NCI-H2196 treated with DMSO at 0.1 percent for 48 hours (cell line): ENCODE measurements at regions not wholly inside any gene's neighbourhood (a gene's known extent, or its start where the extent isn't known, plus 50 kb on each side); places are given as distances from the start of the nearest gene placed in this dataset.
"Not testable (repeated sequence)": the region's sequence is repeated elsewhere in the genome, so short reads cannot be mapped to it uniquely, and the experiment has no call there.

Source experiments
- DNase-seq: peaks from one replicate; lab custom pipeline; 2025; ENCODE audit not compliant: unreplicated experiment; lab: John Stamatoyannopoulos, UW

DNA sequence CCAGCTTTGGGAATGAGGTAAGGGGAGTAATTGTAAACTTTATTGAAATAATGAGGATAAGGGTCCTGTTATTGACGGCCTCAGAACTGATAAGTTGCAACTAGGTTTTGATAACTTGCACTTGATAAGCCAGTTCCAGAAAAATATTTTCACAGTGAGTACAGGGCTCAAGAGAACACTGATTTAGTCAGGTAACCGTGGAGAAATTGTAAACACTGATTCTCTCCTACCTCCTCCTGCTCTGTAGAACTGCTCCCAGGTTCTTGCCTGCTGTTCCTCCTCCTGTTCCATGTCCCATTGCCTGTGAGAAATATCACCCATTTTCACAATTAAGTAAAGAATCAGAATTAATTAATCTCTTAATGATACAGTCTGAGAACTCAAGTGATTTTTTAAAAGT lies 55.0 kb upstream of the CXXC4 start:
- DNase-seq: no peak

DNA sequence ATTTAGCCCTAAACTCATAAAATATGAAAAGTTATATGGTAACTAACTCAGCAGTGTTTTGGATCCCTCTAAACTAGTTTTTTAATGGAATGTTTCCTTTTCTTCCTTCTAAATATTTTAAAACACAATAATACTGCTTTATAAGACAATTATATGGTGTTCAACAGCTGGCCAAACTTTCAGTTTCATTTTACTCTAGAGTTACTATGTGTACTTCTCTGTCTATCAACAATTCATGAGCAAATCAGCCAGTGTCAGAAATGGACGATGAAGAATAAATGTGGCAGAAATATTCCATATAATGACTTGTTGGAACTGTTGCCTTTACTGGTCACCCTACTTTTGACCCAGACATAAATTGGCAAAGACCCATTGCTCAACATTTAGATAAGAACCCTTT lies 64.8 kb upstream of the CXXC4 start:
- no peak for DNase-seq

DNA sequence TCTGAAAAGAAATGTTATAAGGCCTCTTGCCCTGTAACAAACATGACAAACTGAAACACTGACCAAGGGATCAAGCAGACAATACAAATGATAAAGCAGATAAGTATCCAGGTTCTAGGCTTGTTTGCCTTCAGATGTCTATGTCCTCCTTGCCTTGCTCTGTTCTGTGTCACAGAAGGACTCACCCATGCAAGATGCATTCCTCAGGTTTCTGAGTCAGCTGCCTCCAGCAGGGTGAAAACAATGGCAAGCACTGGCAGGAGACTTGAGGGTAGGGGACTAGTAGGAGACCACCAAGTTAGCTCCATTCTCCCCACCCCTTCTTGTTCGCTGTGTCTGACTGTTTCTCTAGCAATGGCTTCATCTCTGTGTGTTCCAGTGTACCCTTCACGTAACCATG lies 76.6 kb upstream of the CXXC4 start:
- no peak for DNase-seq

DNA sequence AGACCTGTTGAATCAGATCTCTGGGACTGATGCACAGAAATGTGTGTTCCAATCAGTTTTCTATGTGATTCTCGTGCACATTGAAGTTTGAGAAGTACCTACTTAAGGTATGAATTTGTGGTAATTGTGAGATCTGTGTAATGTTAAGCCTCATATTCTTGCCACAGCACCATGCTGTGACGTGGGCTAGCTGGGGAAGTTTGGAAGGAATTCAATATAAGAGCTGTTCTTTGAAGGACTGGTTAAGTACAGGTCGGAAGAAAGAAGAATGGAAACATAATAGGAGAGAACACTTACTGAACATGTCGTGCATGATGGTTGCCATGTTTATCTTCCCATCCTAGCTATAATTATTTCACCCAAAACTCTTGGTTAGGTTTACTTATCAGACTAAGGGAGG lies 79.7 kb upstream of the CXXC4 start:
- no peak for DNase-seq

DNA sequence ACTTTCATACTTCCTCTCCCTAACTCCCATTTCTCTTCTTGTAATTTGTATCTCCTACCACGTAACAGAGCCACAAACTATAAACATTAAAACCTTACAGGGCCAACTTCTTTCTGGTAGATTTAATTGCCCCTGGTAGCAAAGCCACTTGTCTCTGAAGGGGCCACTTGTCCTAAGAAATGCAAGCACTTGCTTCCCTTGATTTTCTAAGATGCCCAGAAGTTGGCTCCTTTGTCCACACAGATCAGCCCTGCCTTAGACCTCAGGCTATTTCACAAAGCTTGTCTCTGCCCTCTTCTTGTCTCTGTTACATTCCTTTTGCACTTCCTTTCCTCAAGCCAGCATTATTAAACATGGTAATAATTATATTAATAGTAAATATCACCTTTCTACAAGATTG lies 80.6 kb upstream of the CXXC4 start:
- no peak for DNase-seq

DNA sequence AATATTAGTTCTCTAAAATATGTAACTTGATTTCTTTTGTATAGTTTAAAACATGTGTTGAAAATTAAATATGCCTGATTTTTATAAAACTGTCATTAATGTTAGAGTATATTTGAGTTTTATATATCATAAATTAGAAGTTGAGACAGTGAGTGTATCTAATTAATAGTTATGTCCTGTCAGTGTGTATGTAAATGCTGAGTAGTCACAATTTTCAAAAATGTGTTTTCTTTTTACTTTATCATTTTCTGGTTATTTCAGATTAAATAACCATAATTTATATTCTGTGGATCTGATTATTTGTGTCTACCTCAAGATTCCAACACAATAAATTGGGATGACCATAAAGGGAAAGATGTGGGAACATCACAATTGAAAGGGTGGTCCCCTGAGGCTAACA lies 82.7 kb upstream of the CXXC4 start:
- DNase-seq: no peak

DNA sequence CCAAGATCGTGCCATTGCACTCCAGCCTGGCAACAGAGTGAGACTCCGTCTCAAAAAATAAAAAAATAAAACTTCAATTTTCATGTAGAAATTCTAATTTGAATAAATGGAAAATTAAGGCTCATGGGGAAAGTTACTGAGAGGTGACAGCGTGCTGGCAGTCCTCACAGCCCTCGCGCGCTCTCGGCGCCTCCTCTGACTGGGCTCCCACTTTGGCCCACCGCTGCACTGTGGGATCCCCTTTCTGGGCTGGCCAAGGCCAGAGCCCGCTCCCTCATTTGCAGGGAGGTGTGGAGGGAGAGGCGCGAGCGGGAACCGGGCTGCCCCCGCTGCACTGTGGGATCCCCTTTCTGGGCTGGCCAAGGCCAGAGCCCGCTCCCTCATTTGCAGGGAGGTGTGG lies 86.8 kb upstream of the CXXC4 start:
- not testable (repeated sequence) for DNase-seq

DNA sequence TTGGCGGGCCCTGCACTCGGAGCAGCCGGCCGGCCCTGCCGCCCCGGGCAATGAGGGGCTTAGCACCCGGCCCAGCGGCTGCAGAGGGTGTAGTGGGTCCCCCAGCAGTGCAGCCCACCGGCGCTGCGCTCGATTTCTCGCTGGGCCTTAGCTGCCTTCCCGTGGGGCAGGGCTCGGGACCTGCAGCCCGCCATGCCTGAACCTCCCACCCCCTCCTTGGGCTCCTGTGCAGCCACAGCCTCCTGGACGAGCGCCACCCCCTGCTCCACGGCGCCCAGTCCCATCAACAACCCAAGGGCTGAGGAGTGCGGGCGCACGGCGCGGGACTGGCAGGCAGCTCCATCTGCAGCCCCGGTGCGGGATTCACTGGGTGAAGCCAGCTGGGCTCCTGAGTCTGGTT lies 87.4 kb upstream of the CXXC4 start:
- DNase-seq: not testable (repeated sequence)

DNA sequence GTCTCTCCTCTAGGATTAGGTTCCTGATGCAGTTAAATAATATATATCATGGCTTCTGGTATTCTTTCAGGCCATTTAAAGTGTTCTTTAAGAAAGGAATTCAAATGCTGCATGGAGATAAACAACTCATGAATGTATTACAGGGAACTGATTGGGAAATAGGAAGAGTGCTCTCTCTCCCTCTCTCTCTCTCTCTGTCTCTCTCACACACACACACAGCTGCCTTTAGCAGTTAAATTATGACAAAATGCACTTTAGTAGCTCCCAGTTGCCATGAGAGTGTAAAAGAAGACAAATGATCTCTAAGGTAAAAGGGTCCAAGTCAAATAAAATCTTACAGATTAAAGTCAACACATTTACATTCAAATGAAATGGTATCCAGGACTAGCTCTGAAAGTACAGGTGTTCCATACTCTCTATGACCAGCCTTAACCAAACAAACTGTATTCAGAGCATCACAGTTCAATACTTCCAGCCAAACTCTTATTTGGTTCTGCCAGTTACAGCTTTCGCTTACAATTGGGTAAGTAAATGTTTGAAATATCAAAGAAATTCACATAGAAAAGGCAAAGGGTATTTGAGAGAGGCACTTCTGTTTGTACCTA lies 94.7 kb upstream of the CXXC4 start:
- peak; percentile 19 for DNase-seq

DNA sequence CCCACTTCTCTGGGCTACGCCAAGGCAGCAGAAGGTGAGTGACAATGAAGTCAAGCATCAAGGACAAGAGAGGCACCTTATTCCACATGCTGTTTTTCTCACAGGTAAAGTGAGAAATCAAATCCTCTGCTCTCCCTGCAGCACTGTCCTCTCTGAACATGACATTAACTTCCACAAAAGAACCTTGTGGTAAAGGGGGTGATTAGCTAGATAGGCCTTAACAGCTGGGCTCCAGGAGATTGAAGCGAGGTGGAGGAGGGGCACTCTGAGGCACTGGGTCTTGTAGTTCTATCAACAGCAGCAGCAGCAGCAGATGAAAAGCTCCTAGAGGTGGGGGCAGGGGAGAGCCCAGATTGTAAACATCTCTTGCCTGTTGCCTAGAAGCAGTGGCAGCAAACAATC lies 96.8 kb upstream of the CXXC4 start:
- DNase-seq: peak; percentile 68

DNA sequence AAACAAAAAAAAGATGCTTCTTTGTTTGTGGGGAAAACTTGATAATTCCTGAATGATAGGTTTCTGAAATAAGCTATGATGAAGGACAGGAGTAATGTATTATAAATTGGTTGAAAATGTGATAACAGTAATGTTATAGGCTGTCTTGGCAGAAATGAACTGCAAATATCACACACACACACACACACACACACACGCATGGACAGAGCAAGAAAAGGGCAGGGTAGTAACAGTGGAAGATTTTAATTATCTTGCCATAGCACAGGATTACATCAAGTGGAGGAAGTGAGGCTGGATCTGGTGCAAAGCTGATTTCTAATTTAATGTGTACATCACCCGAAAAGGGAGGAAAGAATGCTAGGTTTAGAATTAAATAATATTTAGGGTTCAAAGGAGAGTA lies 97.5 kb upstream of the CXXC4 start:
- no peak for DNase-seq

DNA sequence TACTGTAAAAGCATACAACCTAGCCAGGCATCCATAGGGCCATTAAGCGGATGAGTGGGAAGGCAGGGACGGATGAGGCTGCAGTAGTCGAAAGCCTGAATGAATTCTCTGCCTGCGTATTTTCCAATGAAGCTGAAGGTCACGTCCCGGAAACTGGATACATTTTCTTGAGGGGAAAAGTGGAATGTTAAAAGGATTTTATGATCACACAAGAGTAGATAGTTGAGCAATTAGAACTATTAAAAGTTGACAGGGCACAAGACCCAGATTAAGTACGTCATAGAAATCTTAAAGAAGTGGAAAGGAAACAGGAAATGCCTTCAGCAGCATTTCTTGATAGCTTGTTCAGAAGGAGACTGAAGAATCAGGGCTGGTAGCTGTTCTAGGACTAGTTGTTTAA lies 98.3 kb upstream of the CXXC4 start:
- no peak for DNase-seq

DNA sequence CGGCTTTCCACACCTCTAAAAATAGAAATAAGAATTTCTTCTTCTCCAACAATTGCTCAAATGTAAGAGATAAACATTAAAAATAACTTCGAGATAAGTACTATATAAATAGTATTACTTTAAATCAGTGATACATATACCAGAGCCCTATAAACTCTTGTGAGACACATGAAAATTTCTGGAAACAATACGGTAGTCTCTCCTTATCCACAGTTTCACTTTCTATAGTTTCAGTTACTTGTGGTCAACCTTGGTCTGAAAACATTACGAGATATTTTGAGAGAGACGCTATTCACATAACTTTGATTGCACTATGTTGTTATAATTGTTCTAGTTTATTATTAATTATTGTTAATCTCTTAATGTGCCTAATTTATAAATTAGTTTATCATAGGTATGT lies 101.5 kb upstream of the CXXC4 start:
- no peak for DNase-seq

DNA sequence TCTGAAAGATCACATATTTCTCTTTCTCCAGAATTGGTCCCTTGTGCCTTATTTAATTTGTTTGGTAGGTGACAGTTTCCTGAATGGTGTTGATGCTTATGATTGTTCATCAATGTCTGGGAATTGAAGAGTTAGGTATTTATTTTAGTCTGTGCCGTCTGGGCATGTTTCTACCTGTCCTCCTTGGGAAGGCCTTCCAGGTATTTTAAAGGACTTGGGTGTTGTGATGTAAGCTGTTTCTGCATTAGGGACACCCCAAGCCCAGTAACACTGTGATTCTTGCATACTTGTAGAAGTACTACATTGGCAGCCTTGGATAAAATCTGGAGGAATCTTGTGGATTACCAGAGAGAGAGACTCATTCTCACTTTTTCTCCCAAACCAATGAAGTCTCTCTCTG lies 120.8 kb upstream of the CXXC4 start:
- no peak for DNase-seq

DNA sequence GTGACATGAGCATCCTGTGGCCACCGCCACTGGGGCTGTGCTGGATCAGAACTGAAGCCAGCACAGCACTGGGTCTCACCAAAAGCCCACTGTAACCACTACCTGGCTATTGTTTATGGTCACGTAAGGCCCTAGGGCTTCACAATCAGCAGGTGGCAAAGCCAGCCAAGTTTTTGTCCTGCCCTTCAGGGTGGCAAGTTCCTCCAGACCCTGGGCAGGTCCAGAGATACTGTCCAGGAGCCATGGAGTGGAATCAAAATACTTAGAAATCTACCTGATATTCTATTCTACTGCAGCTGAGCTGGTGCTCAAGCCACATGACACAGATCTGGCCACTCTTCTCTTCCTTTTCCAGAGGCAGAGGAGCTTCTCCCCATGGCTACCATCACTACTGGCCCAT lies 121.2 kb upstream of the CXXC4 start:
- no peak for DNase-seq

DNA sequence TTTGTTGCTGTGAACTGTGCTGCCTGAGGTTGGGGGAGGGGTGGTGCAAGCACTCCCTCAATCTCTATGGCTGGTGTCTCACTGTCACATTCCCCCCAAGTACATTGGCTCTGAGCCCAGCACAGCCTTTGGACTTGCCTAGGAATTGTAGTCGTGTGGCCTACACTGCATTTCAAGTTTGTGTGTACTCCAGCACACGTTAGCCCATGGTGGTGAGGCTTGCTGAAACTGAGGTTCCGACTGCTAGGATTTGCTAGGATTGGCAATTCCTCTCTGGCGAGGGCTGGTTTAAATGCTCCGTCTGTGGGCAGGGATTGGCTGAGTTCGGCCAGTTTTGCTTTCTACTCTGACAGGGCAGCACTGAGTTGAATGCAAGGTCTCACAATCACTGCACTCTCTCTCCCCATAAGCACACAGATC lies 121.7 kb upstream of the CXXC4 start:
- no peak for DNase-seq

DNA sequence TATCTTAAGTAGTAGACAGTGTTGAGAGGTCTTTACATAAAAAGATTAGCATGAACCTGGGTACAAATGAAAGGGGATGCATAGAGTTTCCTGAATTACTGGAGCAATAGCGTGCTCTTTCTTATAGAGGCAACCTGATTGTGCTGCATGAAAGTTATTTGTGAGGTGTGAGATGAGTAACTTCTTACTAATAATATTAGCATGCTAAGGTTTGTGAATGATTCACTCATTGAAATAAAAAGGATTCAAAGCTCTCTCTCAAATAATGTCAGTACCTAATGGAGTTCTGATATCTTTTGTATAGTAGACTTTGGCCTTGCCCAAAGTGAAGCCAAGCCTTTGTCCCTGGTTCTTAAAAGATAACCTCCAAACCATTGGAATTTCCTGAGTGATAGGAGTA lies 131.0 kb upstream of the CXXC4 start:
- DNase-seq: no peak

DNA sequence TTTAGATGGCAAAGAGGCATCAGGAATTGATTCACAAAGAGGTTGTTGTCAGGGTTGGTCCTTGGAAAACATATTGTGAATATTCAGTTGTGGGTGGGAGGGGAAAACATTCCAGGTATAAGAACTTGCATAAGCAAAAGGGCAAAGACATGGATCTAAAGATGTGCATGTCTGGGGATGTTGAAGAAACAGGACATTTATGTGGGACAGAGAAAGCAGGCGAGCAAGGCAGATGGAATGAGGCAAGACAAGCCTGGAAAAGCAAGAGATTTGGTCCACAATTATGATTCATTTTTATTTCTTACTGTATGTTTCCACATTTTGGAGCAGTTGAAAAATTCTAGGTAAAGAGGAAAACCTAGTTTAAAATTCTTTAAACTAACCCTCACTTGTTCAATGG lies 134.9 kb upstream of the CXXC4 start:
- no peak for DNase-seq

DNA sequence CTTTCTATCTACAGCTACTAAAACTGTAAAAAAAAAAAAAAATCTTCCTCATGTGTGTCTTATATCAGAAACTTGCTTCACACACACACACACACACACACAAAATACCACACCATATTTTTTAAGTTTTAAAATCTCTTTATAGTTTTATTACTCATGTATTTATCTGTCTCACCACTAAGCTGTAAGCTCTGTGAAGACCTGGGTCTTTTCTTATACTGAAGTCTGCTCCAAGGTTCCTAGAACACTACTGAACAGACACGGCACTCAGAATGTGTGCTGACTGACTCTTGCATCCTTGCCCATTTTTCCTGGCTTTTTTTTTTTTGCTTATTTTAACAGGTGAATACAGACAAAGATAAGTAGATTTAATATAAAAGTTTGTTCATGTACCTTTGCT lies 135.6 kb upstream of the CXXC4 start:
- no peak for DNase-seq

DNA sequence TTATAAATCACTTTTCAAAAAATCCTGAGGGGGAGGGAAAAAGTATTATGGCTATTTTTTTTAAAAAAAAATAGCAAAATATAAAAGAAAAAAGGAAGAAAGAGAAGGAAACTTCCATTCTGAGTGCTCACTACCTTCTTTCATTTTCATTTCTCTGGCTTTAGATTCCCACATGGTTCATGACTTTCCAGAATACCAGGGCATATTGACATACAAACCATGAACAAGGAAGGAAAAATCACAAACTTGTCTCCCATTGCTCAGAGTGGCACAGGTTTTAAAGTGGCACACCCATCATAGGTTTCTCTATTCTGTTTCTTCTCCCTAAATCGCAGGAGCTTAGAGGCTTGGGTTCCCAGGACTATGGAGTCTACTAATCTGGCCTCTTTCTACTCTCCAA lies 136.3 kb upstream of the CXXC4 start:
- DNase-seq: no peak

DNA sequence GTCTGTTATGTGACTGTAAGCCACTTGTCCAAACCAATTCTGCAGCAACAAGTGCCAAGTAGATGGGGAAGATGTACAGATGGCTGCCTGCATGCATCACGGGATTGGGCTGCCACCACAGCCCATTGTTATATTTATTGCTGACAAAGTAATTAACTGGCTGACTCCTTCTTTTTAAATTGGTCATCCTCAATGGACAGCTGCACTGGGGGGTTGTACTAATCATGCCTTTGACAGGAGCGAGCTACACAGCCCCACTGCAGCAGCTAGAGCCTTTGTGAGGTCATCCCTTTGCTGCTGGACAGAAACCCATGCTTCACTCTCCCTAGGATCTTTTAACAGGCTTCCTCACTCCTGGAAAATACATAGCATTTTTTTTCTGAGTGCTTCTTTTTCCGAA lies 146.7 kb upstream of the CXXC4 start:
- DNase-seq: no peak

DNA sequence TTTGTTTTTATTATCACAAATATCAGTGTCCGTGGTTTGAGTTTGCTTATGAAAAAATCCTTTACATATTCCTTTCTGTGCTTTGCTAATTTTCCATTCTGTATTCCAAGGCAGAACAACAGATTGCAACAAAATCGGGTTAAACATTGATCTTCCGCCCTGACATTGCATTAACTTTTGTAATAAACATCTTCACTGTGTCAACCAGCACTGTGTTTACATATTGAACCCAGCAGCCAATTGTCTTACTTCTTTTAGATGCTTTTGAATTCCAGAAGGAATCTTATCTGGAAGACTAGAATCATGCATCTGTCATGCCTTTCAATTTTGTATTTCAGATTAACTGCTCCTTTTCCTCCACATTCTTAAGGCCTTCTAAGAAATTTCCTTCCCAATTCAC lies 147.8 kb upstream of the CXXC4 start:
- DNase-seq: no peak

DNA sequence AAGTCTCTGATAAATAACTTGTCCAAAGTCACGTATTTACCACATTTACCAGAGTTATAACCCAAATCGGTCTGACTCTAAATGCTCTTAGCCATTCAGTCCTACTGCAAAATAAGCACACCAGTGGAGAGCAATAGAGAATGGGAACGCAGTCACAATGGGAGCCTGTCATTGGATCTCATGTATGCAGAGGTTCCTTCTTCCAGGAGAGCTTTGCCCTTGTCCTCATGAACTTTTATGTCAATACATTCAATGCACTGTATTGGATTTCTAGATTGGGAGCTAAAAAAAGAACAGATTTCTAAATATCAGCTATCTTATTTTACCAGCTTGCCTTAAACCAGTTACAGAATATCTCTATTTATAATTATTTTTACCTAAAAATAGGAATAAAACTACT lies 149.1 kb upstream of the CXXC4 start:
- no peak for DNase-seq

DNA sequence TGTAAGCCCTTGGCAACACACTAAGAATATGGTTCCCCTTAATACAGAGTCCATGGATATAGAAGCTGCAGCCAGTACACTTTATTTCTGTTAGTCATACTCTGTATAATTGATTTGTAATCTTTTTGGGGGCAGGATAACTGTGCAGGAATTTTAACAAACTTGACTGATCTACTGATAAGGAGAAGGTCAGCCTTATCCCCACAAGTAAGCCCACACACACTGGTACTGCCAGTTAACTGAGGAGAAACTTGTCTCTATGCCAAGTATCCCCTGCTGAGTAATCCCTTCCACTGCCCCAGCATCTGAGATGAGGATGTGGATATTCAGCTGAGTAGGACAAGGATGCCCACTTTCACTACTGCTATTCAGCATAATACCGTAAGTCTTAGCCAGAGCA lies 154.9 kb upstream of the CXXC4 start:
- DNase-seq: no peak
